Trophoblast cell (in vitro differentiated cells and primary cell): ENCODE measurements at regions not wholly inside any gene's neighbourhood (a gene's known extent, or its start where the extent isn't known, plus 50 kb on each side); places are given as distances from the start of the nearest gene placed in this dataset.

ENCODE experiments used
- DNase-seq, 2 donors: peaks; one replicate each; pipeline ENCODE4 v3.0.0-alpha.2; 2016
- H2AFZ ChIP-seq: 2 replicates; pipeline ENCODE4 v1.6.1; 2013; ENCODE audit warnings: low read length, moderate library complexity, mild to moderate bottlenecking; ENCODE audit not compliant: insufficient read depth, poor library complexity
- H2AK5ac ChIP-seq: 2 replicates; pipeline ENCODE4 v1.6.1; 2013; ENCODE audit warnings: mild to moderate bottlenecking, low read length
- H2BK120ac ChIP-seq: 2 replicates; pipeline ENCODE4 v1.6.1; 2013; ENCODE audit warnings: low read length, mild to moderate bottlenecking, moderate library complexity; ENCODE audit not compliant: insufficient read depth, poor library complexity
- H2BK12ac ChIP-seq: 2 replicates; pipeline ENCODE4 v1.6.1; 2013; ENCODE audit warnings: mild to moderate bottlenecking, low read length, moderate library complexity
- H2BK5ac ChIP-seq: 2 replicates; pipeline ENCODE4 v1.6.1; 2013; ENCODE audit warnings: low read length, low read depth, moderate library complexity, mild to moderate bottlenecking; ENCODE audit not compliant: poor library complexity
- H3K14ac ChIP-seq: 2 replicates; pipeline ENCODE4 v1.6.1; 2013; ENCODE audit warnings: mild to moderate bottlenecking, low read length
- H3K18ac ChIP-seq: 2 replicates; pipeline ENCODE4 v1.6.1; 2013; ENCODE audit warnings: mild to moderate bottlenecking, low read length
- H3K23ac ChIP-seq: 2 replicates; pipeline ENCODE4 v1.6.1; 2013; ENCODE audit warnings: low read length
- H3K27ac ChIP-seq: 2 replicates; pipeline ENCODE4 v1.5.1; 2013; ENCODE audit warnings: low read depth, mild to moderate bottlenecking, inconsistent platforms, low read length, moderate library complexity
- H3K27me3 ChIP-seq: 2 replicates; pipeline ENCODE4 v1.6.1; 2013; ENCODE audit warnings: inconsistent platforms, mild to moderate bottlenecking, low read length, moderate library complexity; ENCODE audit not compliant: insufficient read depth
- H3K36me3 ChIP-seq, 2 experiments: 1 replicate in 1 of 2; 2 replicates in 1 of 2; pipeline ENCODE4 v1.6.1; 2013; ENCODE audit warnings: low read length in 2 of 2, mild to moderate bottlenecking in 2 of 2, moderate library complexity in 1 of 2; ENCODE audit not compliant: insufficient read depth in 2 of 2, control insufficient read depth in 1 of 2
- H3K4ac ChIP-seq: 2 replicates; pipeline ENCODE4 v1.6.1; 2013; ENCODE audit warnings: low read depth, mild to moderate bottlenecking, low read length, moderate library complexity
- H3K4me1 ChIP-seq, 2 experiments: 1 replicate in 1 of 2; 2 replicates in 1 of 2; pipeline ENCODE4 v1.6.1; 2013; ENCODE audit warnings: low read length in 2 of 2, mild to moderate bottlenecking in 2 of 2, moderate library complexity in 1 of 2; ENCODE audit not compliant: insufficient read depth in 2 of 2, control insufficient read depth in 1 of 2
- H3K4me2 ChIP-seq: 2 replicates; pipeline ENCODE4 v1.6.1; 2013; ENCODE audit warnings: inconsistent platforms, mild to moderate bottlenecking, low read length, moderate library complexity
- H3K4me3 ChIP-seq: 2 replicates; pipeline ENCODE4 v1.5.1; 2013; ENCODE audit warnings: mild to moderate bottlenecking, low read depth, low read length, inconsistent platforms
- H3K79me1 ChIP-seq: one replicate; pipeline ENCODE4 v1.6.1; 2013; ENCODE audit warnings: low read length
- H3K79me2 ChIP-seq: 2 replicates; pipeline ENCODE4 v1.6.1; 2013; ENCODE audit warnings: low read length, mild to moderate bottlenecking; ENCODE audit not compliant: control insufficient read depth, insufficient read depth, poor library complexity
- H3K9ac ChIP-seq: 2 replicates; pipeline ENCODE4 v1.6.1; 2013; ENCODE audit warnings: mild to moderate bottlenecking, low read length
- H3K9me3 ChIP-seq: 2 replicates; pipeline ENCODE4 v1.6.1; 2013; ENCODE audit warnings: low read depth, mild to moderate bottlenecking, control low read depth, inconsistent platforms, low read length; ENCODE audit not compliant: insufficient read depth
- H4K12ac ChIP-seq: 2 replicates; pipeline ENCODE4 v1.6.1; 2013; ENCODE audit warnings: low read depth, mild to moderate bottlenecking, low read length, moderate library complexity
- H4K8ac ChIP-seq: 2 replicates; pipeline ENCODE4 v1.6.1; 2013; ENCODE audit warnings: low read depth, mild to moderate bottlenecking, low read length, moderate library complexity
- H4K91ac ChIP-seq: one replicate; pipeline ENCODE4 v1.6.1; 2013; ENCODE audit warnings: low read depth, mild to moderate bottlenecking, low read length, moderate library complexity
- WGBS: extraction: QIAGEN DNeasy Blood & Tissue Kit; methylation state at CpG from one replicate; pipeline ENCODE4 v1.1.7; 2013; ENCODE audit warnings: missing lambda C conversion rate; ENCODE audit not compliant: insufficient read length, insufficient coverage; ENCODE audit errors: extremely low coverage; 5-methylcytosine and 5-hydroxymethylcytosine counted together

GRCh38 chr4:36872679-36873078, 371.9 kb upstream of the NWD2 start:
- H2BK5ac ChIP-seq = no peak overlapping the region
- H3K27me3 ChIP-seq = no peaks in the 10 kb centered on the region
- H3K79me1 ChIP-seq = no peaks in the 10 kb centered on the region
- no peak overlapping the region for H3K4ac ChIP-seq
- WGBS = no CpG with 5 or more reads among the region's 1 CpG
- H4K12ac ChIP-seq = no peak overlapping the region
- DNase-seq = no peak
- no peak overlapping the region for H2AK5ac ChIP-seq
- no peak overlapping the region for H3K4me3 ChIP-seq
- no peak overlapping the region for H3K23ac ChIP-seq
- H3K18ac ChIP-seq = no peak overlapping the region
- H4K8ac ChIP-seq = no peak overlapping the region
- H3K79me2 ChIP-seq = no peaks in the 10 kb centered on the region
- H3K9me3 ChIP-seq = no peaks in the 10 kb centered on the region
- H2BK12ac ChIP-seq = no peak overlapping the region
- H3K4me1 ChIP-seq = no peaks in the 10 kb centered on the region
- no peak overlapping the region for H3K9ac ChIP-seq
- no peak overlapping the region for H3K4me2 ChIP-seq
- no peak overlapping the region for H2BK120ac ChIP-seq
- H3K27ac ChIP-seq = no peak overlapping the region
- H3K14ac ChIP-seq = no peak overlapping the region
- no peak overlapping the region for H4K91ac ChIP-seq
- H2AFZ ChIP-seq = no peak overlapping the region
- H3K36me3 ChIP-seq = no peaks in the 10 kb centered on the region

GRCh38 chr4:36884151-36884550, 360.4 kb upstream of the NWD2 start:
- H3K4me1 ChIP-seq = no peaks in the 10 kb centered on the region
- no peak overlapping the region for H3K23ac ChIP-seq
- H3K27me3 ChIP-seq = no peaks in the 10 kb centered on the region
- H4K12ac ChIP-seq = no peak overlapping the region
- H3K4me3 ChIP-seq = no peak overlapping the region
- H2BK12ac ChIP-seq = no peak overlapping the region
- H3K9ac ChIP-seq = no peak overlapping the region
- H3K4ac ChIP-seq = no peak overlapping the region
- no peak overlapping the region for H2BK120ac ChIP-seq
- H3K36me3 ChIP-seq = no peaks in the 10 kb centered on the region
- no peak overlapping the region for H3K18ac ChIP-seq
- no peak overlapping the region for H4K8ac ChIP-seq
- H2BK5ac ChIP-seq = no peak overlapping the region
- no peaks in the 10 kb centered on the region for H3K79me1 ChIP-seq
- no peaks in the 10 kb centered on the region for H3K9me3 ChIP-seq
- no peak overlapping the region for H3K27ac ChIP-seq
- no CpG with 5 or more reads among the region's 3 CpGs for WGBS
- H2AK5ac ChIP-seq = no peak overlapping the region
- no peak overlapping the region for H3K4me2 ChIP-seq
- no peaks in the 10 kb centered on the region for H3K79me2 ChIP-seq
- no peak overlapping the region for H3K14ac ChIP-seq
- H2AFZ ChIP-seq = no peak overlapping the region
- H4K91ac ChIP-seq = no peak overlapping the region
- DNase-seq = no peak

GRCh38 chr4:36891971-36892370, 352.6 kb upstream of the NWD2 start:
- DNase-seq = no peak
- Histone ChIP-seq H2AFZ (no peak overlapping the region), H3K4me3 (no peak overlapping the region), H3K79me1 (no peaks in the 10 kb centered on the region), H3K4ac (no peak overlapping the region), H3K27ac (no peak overlapping the region), H3K9me3 (no peaks in the 10 kb centered on the region), H2BK5ac (no peak overlapping the region), H2AK5ac (no peak overlapping the region), H3K4me2 (no peak overlapping the region), H3K23ac (no peak overlapping the region), H3K4me1 (no peaks in the 10 kb centered on the region), H4K12ac (no peak overlapping the region), H3K79me2 (no peaks in the 10 kb centered on the region), H3K27me3 (no peaks in the 10 kb centered on the region), H3K9ac (no peak overlapping the region), H3K36me3 (no peaks in the 10 kb centered on the region), H4K8ac (no peak overlapping the region), H2BK120ac (no peak overlapping the region), H4K91ac (no peak overlapping the region), H3K18ac (no peak overlapping the region), H3K14ac (no peak overlapping the region), H2BK12ac (no peak overlapping the region)
- no CpG with 5 or more reads among the region's 2 CpGs for WGBS

GRCh38 chr4:36900446-36900987, 344.0 kb upstream of the NWD2 start:
- Histone ChIP-seq H3K4me2 (no peak overlapping the region), H2BK120ac (no peak overlapping the region), H3K79me2 (no peaks in the 10 kb centered on the region), H3K23ac (no peak overlapping the region), H4K91ac (no peak overlapping the region), H3K9ac (no peak overlapping the region), H3K4ac (no peak overlapping the region), H3K36me3 (no peaks in the 10 kb centered on the region), H4K12ac (no peak overlapping the region), H3K14ac (no peak overlapping the region), H3K4me1 (no peaks in the 10 kb centered on the region), H3K27me3 (no peaks in the 10 kb centered on the region), H3K79me1 (no peaks in the 10 kb centered on the region), H3K18ac (no peak overlapping the region), H2AFZ (no peak overlapping the region), H2BK12ac (no peak overlapping the region), H3K9me3 (no peaks in the 10 kb centered on the region), H3K27ac (no peak overlapping the region), H2BK5ac (no peak overlapping the region), H2AK5ac (no peak overlapping the region), H3K4me3 (no peak overlapping the region), H4K8ac (no peak overlapping the region)
- no peak for DNase-seq
- no CpG with 5 or more reads among the region's 4 CpGs for WGBS
